HG03520 (cell line): ENCODE measurements at regions not wholly inside any gene's neighbourhood (a gene's known extent, or its start where the extent isn't known, plus 50 kb on each side); places are given as distances from the start of the nearest gene placed in this dataset.

Experiments
- ATAC-seq: cut with Tn5 transposase; IDR thresholded peaks from one replicate; pipeline ENCODE4 v1.9.1; 2021; ENCODE audit warnings: mild to moderate bottlenecking, moderate library complexity; ENCODE audit not compliant: unreplicated experiment

DNA sequence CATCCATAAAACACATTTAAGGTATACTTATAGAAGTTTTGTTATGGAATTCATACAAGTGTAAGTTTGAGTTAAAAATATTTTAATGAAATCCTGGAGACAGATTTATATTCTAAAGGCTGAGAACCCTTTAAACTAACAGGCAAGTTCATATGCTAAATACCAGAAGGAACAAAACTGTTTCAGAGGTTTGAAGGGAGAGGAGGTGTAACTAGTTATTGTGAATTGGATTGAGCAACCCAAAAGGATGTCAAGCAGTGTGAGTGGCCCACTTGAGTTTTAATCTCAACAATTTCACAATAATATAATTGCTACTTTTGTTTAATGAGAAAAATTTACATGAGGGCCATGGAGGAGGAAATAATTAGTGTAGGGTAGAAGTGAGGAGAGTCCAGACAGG, 348.5 kb upstream of the ACTBL2 start:
- ATAC-seq, result no peak

DNA sequence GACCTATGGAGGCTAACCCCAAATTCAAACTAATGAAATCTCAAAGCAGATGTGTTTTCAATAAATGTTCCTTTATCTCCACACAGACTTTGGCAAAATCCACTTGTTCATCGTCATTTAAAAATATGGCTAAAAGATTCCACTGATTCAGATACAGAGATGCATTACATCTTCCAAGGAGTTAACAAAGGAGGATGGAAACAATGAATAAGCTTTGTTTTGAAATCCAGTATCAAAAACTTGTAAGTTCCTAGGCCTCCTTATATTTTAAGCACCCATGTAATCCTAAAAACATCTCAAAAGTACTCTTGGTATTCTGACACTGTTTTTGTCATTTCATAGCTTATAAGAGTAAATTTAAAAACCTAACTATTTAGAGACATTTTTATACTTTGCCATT, 345.6 kb upstream of the ACTBL2 start:
- ATAC-seq, result no peak

DNA sequence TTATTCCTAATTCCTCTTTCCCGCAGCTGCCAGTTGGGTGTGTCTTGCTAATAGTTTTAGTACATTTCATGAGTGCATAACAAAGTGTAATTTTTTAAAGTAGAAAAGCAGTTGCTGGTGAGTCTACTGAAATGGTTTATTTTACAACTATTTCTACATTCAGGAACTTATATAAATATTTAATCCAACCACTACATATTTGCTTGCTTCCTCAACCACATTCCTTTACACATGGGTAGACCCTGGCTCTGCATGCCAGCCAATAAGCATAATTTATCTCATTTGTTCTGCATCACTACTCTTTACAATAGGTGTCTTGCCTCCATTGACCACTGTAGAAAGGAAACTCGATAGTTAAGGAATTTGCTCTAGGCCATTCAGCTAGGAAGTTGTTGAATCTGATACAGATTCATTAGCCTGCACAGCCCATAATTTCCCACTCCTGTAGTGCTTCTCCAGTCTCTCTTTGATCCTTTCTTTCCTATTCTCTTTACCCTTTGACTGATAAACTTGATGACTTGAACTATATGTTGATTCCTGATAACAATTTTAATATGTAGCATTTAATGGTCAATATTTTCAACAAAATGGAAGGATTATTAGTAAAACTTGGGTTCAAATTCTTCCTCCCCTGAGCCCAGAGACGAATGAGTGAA, 342.5 kb upstream of the ACTBL2 start:
- no peak for ATAC-seq

DNA sequence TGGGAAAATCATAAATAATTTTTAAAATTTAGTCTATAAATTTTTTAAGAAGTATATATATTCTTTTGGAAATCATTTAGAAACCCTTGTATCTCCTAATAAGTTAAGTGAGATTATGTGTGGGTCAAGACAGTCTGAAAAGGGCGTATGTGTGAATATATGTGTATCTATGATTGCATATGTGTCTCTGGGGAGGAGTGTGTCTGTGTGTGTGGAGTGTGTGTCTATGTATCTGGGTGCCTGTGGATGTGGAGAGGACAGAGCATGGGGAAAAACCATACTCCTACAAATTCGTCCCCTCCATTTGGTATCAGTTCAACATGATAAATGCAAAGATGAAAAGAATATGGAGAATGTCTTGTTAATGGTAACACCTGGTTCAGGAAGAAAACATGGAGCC, 342.0 kb upstream of the ACTBL2 start:
- no peak for ATAC-seq

DNA sequence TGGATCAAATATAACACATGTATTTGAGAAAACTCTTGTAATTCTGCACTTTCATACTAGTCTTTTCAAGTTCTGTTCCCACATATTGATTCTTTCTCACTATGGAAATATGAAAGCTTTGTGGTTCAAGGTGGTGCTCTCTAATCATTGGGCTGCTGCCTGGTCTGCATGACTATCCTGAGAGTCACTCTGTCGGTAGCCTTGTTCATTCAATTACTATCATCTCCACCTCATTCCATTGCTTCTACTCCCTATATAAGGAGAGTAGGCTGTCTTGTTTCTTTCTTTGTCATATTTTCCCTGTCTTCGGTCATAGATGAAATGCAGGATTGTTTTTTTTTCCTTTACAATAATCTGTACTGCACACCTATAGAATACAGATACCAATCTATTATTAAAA, 341.4 kb upstream of the ACTBL2 start:
- no peak for ATAC-seq

DNA sequence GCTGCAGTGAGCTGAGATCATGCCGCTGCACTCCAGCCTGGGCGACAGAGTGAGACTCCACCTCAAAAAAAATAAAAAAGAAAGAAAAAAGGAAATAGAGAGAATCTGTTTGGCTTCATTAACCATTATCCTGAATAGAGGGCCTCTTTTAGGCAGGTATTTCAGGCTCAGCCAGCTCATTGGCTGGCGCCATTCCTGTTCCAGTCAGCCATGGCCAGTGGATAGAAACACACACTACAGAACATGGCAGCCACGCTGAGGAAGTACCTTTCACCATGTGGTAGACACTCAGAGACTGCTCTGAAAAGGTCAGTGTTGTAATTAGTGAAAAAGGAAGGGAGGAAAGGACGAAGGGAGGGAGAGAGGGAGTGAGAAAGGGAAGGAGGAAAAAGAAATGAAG, 340.0 kb upstream of the ACTBL2 start:
- ATAC-seq, result no peak

DNA sequence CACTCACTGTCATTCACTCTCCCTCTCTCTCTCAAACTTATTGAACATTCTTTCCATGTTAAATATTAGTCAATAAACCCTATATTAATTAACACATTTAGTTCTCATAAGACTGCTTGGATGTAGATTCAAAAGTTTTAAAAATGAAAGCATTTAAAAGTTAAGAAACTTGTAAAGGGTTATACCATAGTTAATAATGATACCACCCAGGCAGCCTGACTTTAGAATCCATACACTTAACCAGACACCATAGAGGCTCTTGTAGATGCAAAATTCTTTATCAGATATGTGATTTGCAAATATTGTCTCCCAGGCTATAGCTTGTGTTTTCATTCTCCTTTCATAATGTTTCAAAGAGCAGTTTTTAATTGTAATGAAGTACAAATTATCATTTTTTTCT, 335.8 kb upstream of the ACTBL2 start:
- ATAC-seq, result no peak

DNA sequence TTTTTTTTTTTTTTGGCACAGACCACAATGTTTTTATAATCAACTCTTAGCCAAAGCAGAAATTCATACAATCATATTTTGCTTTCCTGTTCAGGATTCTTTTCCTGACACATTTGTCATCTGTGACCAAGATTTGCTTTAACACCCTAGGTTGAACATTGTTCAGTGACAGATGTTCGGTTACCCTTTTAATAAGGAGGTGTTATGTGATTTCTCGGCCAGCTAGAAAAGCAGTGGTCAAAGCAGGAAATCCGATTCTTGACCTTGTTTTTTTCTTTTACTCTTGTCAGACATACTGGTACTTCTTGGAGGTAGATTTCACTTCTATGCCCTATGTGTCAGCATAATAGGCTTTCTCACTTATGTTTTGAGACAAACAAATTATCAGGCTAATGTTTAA, 335.3 kb upstream of the ACTBL2 start:
- ATAC-seq, result no peak

DNA sequence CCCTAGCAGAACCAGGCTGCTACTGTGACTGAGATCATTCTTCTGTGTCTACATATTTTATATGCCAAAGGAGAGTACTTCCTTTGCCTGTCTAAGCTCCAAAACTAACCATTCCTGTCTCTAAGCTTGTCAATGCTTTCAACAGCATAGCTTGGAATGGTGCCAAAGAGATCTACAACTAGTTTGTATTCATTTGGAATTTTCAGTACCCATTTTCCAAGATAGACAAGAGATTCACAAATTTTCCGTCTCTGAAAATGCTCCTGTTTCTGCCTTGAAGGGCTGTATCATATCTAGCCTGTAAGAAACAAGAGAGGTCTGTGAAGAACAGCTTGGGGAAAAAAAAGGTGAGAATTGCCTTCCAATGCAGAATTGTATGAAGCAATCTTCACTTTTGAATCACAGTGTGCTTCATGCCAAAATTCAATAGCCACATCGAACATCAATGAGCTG, 334.4 kb upstream of the ACTBL2 start:
- no peak for ATAC-seq

DNA sequence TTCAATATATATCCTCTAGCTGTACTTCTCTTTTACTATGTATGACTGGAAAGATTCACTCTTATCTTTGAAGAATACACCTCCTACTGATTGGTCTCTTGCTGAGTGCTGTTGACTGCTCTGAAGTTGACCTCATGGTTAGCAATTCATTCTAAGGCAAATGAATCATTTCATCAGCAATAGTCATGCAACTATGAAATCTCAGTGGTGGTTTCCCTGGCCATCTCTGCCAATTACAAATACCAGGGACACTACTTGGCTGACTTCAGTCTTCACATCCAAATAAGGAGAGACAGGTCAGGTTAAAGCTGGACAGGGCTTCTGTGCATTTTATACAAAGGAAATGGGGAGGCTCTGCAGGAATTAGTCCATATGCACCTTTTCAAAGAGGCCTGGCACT, 333.5 kb upstream of the ACTBL2 start:
- no peak for ATAC-seq

DNA sequence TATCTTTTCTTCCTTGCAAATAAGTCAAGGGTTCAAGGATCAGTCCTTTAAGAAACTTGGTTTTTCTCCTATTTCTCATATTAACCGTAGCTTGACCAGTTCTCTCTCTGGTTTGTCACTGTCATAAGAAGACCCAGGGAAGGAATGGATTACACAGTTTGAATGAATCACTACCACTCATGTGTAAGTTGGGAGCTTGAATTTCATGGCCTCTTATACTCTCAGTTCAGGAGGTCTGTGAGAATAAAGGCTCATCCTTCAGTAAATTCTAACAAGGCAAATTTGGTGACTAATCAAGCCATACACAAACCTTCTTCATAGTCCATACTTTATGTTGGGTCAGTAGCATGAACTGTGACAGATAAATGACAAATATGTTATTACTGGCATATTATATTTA, 323.1 kb upstream of the ACTBL2 start:
- ATAC-seq, result no peak

DNA sequence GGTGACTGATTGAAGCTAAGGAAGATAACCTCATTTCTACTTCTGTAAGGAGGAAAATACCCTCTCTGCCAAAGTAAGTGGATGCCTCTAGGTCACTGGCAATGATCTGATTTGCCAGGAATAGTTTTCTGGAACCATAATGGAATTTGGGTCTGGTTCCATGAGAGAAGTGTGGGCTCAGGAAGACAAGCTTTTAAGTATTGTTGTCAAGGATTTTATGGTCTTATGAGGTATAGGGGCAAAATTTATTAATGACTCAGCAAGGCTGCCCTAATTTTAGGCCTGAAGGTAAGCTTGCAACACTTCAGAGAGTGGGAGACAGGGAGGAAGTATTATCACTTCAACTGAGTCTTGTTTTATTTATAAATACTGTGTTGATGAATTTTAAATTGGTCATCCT, 322.6 kb upstream of the ACTBL2 start:
- no peak for ATAC-seq

DNA sequence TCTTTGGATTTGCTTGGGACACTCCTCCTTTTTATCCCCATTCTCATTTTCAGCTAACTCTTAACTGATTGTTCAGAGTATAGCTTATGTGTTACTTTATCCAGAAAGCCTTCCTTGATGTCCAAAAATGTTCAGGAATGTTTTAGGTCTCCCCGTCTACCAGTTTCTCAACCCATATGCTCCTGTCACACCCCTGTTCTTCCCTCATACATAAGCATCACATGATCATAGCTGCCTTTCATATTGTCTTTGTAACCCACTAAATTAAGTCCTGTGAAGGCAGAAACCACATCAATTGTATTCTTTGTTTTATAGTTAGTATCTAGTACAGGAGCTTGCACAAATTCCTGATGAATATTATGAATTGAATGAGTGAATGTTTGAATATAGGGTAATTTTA, 321.9 kb upstream of the ACTBL2 start:
- no peak for ATAC-seq

DNA sequence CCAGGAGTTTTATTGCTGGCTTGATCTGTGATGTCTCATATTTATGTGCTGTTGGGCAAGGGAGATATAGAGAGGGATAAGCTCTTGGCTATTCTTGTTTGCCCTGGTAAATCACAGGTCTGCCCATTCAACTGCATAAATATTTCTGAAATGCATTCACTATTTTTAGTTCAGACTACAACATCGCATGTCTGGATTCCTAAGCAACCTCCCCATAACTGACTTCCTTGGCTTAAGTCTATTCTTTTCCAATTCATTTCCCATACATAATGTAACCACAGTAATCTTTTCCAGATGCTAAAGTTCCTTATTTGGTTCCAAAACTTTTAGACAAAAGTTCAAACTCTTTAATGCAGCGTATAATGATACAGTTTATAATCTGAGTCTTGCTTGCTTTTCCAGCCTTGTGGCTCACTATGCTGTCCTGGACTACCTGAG, 321.4 kb upstream of the ACTBL2 start:
- ATAC-seq, result no peak

DNA sequence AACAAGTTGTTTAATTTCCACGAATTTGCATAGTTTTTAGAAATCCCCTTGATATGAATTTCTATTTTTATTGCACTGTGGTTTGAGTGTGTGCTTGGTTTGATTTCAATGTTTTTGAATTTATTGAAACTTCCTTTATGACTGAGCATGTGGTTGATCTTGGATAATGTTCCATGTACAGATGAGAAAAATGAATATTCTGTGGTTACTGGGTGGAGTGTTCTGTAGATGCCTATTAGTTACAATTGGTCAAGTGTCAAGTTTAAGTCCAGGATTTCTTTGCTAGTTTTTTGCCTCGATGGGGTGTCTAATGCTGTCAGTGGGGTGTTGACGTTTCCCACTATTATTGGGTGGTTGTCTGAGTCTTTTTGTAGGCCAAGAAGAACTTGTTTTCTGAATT, 319.5 kb upstream of the ACTBL2 start:
- ATAC-seq, result no peak

DNA sequence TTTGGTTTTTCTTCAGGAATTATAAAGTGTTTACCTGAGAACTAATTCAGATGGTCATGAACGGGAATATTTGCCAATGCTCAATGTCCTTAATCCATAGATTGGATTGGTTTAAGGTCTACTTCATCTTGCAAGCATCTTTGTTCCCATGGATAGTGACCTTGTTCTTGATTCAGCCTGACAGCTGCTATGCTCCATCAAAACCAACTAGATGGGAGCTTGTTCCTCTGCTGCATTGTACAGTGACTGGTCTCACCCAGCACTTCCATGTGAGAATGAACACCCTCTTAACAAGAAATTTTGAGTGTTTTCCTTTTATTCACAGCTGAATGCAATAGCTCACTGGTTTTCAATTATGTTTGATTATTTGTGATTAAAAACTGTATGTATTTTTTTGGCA, 312.6 kb upstream of the ACTBL2 start:
- no peak for ATAC-seq

DNA sequence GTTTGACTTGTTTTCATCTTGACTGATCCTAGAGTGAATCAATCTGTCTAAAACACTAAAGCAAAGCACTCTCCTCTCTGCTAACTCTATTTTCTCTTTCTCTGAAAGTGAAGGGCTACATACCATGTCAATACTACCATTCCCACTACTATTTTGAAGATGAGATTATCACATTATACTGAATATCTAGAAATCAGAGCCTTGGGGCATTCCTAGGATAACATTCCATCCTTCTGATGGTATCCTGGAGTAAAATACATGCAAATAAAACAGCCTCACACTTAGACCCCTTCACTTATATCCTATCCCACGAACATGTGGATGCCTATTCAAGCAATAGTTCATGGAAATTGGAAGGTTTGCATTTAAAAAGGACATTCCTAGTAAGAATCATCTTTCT, 309.3 kb upstream of the ACTBL2 start:
- ATAC-seq, result no peak

DNA sequence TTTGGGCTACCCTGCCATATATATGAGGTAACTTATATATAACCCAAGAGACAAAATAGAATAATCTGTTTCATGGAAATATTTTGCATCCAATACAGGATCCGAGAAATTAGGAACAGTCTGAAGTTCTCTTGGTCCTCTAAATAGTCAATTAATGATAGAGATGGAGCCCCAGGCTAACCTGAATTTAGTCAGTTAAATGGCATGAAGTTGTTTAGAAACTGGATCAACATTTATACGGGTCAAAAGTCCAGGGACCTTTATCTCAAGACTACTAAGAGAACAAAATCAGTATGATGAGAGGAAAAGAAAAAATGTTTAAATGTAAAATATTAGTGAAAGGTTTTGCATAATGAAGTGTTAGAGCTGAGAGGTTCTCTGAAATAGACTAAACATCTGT, 303.3 kb upstream of the ACTBL2 start:
- ATAC-seq, result no peak

DNA sequence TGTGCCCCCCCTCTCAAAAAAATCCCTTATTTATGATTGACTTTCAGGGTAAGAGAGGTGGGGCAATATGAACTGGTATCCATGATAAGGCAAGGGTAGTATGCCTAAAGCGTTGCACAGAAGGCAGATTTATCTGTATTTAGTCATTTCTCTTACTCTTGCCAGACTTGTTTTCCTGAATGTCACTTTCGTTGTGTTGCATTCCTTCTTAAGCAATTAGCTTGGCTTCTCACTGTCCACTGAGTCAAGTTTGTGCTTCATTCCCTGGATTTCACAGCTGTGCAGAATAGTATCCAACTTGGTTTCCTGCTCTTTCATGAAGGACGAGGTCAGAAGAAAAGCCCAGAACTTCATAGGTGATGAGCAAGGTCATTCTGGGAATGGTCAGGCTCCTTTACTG, 301.5 kb upstream of the ACTBL2 start:
- ATAC-seq, result no peak

DNA sequence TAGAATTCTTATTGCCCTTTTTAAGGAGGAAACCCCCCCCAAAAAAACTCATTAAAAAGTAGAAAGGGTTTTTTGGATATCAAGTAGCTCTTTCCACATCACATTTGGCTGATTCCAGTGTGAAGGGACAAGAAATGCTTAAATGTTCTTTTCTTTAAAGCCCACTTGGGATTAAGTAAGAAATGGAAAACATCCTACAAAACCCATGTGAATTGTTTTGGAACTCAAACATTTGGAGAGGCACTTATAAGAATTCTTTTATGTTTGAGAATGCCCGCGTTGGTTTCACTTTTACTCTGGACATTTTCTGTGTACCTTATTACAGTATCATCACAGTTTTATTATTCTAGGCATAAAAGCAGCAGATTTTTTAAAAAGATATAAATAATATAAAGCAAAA, 301.1 kb upstream of the ACTBL2 start:
- ATAC-seq, result no peak

DNA sequence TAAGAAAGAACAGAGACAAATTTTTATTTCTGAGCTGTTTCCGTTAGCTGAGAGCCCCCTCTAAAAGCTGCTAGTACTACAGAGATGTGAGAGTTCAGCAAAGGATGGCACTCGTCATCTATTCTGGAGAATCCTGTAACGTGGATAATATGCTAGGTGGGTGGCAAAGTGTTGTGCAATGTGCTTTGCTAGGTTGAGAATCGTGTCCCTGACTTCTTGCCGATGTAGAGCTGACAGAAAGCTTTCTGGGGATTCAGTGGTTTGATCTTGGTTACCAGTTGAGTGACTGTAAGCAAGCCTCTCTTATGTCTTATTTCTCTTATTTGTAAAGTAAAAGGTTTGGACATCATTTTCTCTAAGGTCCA, 298.3 kb upstream of the ACTBL2 start:
- no peak for ATAC-seq

DNA sequence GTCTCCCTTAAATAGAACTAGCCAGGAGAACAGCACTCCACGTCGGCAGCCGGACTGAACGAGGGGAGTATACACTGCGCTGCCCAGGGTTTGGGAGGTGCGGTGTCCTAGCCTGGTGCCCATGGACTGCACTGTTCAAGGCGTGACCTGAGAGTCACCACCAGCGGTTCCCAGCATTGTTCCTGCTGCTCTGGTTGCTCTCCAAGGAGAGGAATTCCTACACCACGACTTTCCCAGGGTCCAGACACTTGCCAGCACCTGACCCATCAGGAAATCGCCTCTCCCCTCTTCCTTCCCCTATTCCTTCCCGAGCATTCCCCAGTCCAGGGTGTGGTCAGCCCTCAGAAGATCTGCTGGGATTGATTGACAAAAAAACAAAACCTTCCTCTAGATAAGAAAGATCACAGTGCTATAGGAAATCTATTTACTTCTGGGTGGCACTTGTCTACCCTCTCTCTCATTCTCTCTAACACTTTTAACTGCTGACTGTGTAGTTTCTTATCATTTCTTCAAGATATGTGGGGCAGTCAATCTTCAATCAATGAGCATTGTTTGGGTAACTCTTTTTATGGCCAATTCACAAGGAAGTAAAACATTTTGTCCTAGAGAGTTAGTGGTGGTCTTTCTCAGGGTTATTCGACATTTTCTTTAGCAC, 297.8 kb upstream of the ACTBL2 start:
- no peak for ATAC-seq
